ENCODE measurements at regions not wholly inside any gene's neighbourhood (a gene's known extent, or its start where the extent isn't known, plus 50 kb on each side); places are given as distances from the start of the nearest gene placed in this dataset.
A peak's percentile ranks its signal among the peaks of the same experiment; 100 is the strongest.

- no peak overlapping the region for H3K4me3 ChIP-seq
- no peaks in the 10 kb centered on the region for H3K4me1 ChIP-seq (ENCODE audit: insufficient read depth)
- no peak overlapping the region for H3K27ac ChIP-seq
- H4K20me1 ChIP-seq (ENCODE audit: insufficient read depth, poor library complexity, severe bottlenecking) = no peaks in the 10 kb centered on the region
- no peaks in the 10 kb centered on the region for H3K27me3 ChIP-seq
- WGBS (ENCODE audit: low lambda C conversion rate, missing lambda C conversion rate) = 60% methylated on average over 1 of the region's 1 CpG
- H3K9me2 ChIP-seq (replicated peaks; ENCODE audit: insufficient read depth) = no peaks in the 10 kb centered on the region
- no peaks in the 10 kb centered on the region for H3K9me3 ChIP-seq (ENCODE audit: low read depth)
- no peak for TF ChIP-seq EZH2phosphoT487 (IDR thresholded peaks at IDR 0.05; ENCODE audit: low read depth, severe bottlenecking, unreplicated experiment)
- no peak for TF ChIP-seq EZH2 (IDR thresholded peaks at IDR 0.05; ENCODE audit: borderline replicate concordance)
- no peak for TF ChIP-seq CTCF (IDR thresholded peaks at IDR 0.05; ENCODE audit: poor library complexity)
- H3K36me3 ChIP-seq (replicated peaks; ENCODE audit: insufficient read depth, low read depth) = no peaks in the 10 kb centered on the region
- H3K4me2 ChIP-seq = no peak overlapping the region
- DNase-seq (ENCODE audit: low spot score) = peak; percentile 8
- no peaks in the 10 kb centered on the region for H3K79me2 ChIP-seq
- H2AFZ ChIP-seq = no peak overlapping the region
Measured at GRCh38 chr10:4307910-4308309, 518.1 kb upstream of the AKR1E2 start.

- Histone ChIP-seq H4K20me1 (ENCODE audit: insufficient read depth, poor library complexity, severe bottlenecking) (no peaks in the 10 kb centered on the region), H3K27ac (no peak overlapping the region), H2AFZ (no peak overlapping the region), H3K9me3 (ENCODE audit: low read depth) (no peaks in the 10 kb centered on the region), H3K4me3 (no peak overlapping the region), H3K4me2 (no peak overlapping the region), H3K27me3 (no peaks in the 10 kb centered on the region), H3K4me1 (ENCODE audit: insufficient read depth) (no peaks in the 10 kb centered on the region), H3K79me2 (no peaks in the 10 kb centered on the region), H3K9me2 (replicated peaks; ENCODE audit: insufficient read depth) (no peaks in the 10 kb centered on the region), H3K36me3 (replicated peaks; ENCODE audit: insufficient read depth, low read depth) (no peaks in the 10 kb centered on the region)
- no peak for TF ChIP-seq EZH2phosphoT487 (IDR thresholded peaks at IDR 0.05; ENCODE audit: low read depth, severe bottlenecking, unreplicated experiment)
- no peak for TF ChIP-seq CTCF (IDR thresholded peaks at IDR 0.05; ENCODE audit: poor library complexity)
- 85% methylated on average over 3 of the region's 3 CpGs for WGBS (ENCODE audit: low lambda C conversion rate, missing lambda C conversion rate)
- DNase-seq (ENCODE audit: low spot score) = no peak
Measured at GRCh38 chr10:4306871-4307270, 519.1 kb upstream of the AKR1E2 start.

- TF ChIP-seq CTCF (IDR thresholded peaks at IDR 0.05; ENCODE audit: poor library complexity) = no peak
- TF ChIP-seq EZH2 (IDR thresholded peaks at IDR 0.05; ENCODE audit: borderline replicate concordance) = no peak
- no peak for TF ChIP-seq EZH2phosphoT487 (IDR thresholded peaks at IDR 0.05; ENCODE audit: low read depth, severe bottlenecking, unreplicated experiment)
- 88% methylated on average over 5 of the region's 5 CpGs for WGBS (ENCODE audit: low lambda C conversion rate, missing lambda C conversion rate)
- Histone ChIP-seq H2AFZ (no peak overlapping the region), H4K20me1 (ENCODE audit: insufficient read depth, poor library complexity, severe bottlenecking) (no peaks in the 10 kb centered on the region), H3K36me3 (replicated peaks; ENCODE audit: insufficient read depth, low read depth) (no peaks in the 10 kb centered on the region), H3K9me2 (replicated peaks; ENCODE audit: insufficient read depth) (no peaks in the 10 kb centered on the region), H3K79me2 (no peaks in the 10 kb centered on the region), H3K27ac (no peak overlapping the region), H3K4me2 (no peak overlapping the region), H3K4me1 (ENCODE audit: insufficient read depth) (no peaks in the 10 kb centered on the region), H3K27me3 (no peaks in the 10 kb centered on the region), H3K9me3 (ENCODE audit: low read depth) (no peaks in the 10 kb centered on the region), H3K4me3 (no peak overlapping the region)
- peak; percentile 15 for DNase-seq (ENCODE audit: low spot score)
Measured at GRCh38 chr10:4303045-4303444, 518.0 kb upstream of the KLF6 start.
